ENCODE measurements at regions not wholly inside any gene's neighbourhood (a gene's known extent, or its start where the extent isn't known, plus 50 kb on each side); places are given as distances from the start of the nearest gene placed in this dataset.

DNA sequence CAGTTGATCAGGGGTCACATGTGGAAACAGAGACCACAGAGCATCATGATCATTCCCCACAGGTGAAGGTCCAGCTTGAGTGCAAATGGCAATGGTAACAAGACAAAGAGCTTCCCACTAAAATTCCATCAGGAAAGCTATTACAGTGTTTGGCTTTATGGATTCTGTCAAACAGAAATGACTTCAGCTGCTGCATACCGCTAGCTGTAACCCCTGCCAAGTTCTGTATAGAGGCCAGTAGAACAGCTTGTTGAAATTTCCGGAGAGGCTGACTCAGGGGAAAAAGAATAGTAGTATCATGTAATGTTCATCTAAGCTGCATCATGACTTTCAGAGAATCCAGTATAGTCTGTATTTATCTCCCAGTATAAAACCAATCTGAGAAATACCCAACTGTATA is 1704.7 kb downstream of the SLITRK5 start:
- intact Hi-C loops (cut with DNase I; ENCODE audit: low total_unique reads): no loop called here
- in situ Hi-C loops (cut with MboI; ENCODE audit: low pct_ligation_motif_present in 1 of 4, low pct_unique_long_range_greater_than_20kb in 1 of 4, low sequenced_read_pairs in 3 of 4): no loop called here
- no peak overlapping the region for H3K4me3 ChIP-seq
- H3K27me3 ChIP-seq: no peaks in the 10 kb centered on the region
- H3K4me1 ChIP-seq: peaks cover 0 to 4% (median 1%) of the 10 kb centered on the region in 4 donors
- H3K27ac ChIP-seq: no peak overlapping the region
- WGBS, 2 donors (ENCODE audit: low coverage in 1 of 2): 20 to 24% methylated on average over 1 to 2 of the region's 2 CpGs
- DNase-seq: no peak
- H3K36me3 ChIP-seq: no peaks in the 10 kb centered on the region
- no peaks in the 10 kb centered on the region for H3K9me3 ChIP-seq
- no peak for TF ChIP-seq POLR2AphosphoS5 (IDR thresholded peaks at IDR 0.05)
- TF ChIP-seq, protein P1, sequence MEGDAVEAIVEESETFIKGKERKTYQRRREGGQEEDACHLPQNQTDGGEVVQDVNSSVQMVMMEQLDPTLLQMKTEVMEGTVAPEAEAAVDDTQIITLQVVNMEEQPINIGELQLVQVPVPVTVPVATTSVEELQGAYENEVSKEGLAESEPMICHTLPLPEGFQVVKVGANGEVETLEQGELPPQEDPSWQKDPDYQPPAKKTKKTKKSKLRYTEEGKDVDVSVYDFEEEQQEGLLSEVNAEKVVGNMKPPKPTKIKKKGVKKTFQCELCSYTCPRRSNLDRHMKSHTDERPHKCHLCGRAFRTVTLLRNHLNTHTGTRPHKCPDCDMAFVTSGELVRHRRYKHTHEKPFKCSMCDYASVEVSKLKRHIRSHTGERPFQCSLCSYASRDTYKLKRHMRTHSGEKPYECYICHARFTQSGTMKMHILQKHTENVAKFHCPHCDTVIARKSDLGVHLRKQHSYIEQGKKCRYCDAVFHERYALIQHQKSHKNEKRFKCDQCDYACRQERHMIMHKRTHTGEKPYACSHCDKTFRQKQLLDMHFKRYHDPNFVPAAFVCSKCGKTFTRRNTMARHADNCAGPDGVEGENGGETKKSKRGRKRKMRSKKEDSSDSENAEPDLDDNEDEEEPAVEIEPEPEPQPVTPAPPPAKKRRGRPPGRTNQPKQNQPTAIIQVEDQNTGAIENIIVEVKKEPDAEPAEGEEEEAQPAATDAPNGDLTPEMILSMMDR (IDR thresholded peaks at IDR 0.05): no peak
- no peak for TF ChIP-seq EP300 (IDR thresholded peaks at IDR 0.05; ENCODE audit: low read depth)
- TF ChIP-seq POLR2A (IDR thresholded peaks at IDR 0.05): no peak

DNA sequence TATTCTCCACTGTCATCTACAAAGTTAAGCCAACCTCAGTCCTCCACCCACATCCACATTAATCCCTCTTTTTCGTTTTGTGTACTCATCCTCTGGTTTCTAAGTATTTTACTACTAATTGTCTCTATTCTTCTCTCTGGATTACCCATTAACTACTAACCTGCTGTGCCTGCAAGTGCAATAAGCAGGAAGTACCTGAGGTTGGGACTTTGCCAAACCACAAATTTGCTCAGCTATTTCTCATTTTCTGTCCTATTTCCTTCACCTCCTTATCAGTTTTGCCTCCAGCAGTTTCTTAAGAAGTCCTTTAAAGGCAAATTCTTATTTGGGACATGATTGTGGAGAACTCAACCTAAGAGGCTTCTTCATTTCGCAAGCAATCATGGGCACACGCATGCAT is 1708.9 kb downstream of the SLITRK5 start:
- H3K27me3 ChIP-seq: no peaks in the 10 kb centered on the region
- H3K4me3 ChIP-seq: no peak overlapping the region
- H3K4me1 ChIP-seq: peaks cover 0 to 4% (median 1%) of the 10 kb centered on the region in 4 donors
- in situ Hi-C loops (cut with MboI; ENCODE audit: low pct_ligation_motif_present in 1 of 4, low pct_unique_long_range_greater_than_20kb in 1 of 4, low sequenced_read_pairs in 3 of 4) (no loop called here), intact Hi-C loops (cut with DNase I; ENCODE audit: low total_unique reads) (no loop called here)
- peak; percentile 11 for DNase-seq
- TF ChIP-seq, protein P1 (IDR thresholded peaks at IDR 0.05): no peak
- TF ChIP-seq EP300 (IDR thresholded peaks at IDR 0.05; ENCODE audit: low read depth): no peak
- no peak for TF ChIP-seq POLR2A (IDR thresholded peaks at IDR 0.05)
- TF ChIP-seq POLR2AphosphoS5 (IDR thresholded peaks at IDR 0.05): no peak
- no peaks in the 10 kb centered on the region for H3K9me3 ChIP-seq
- no peaks in the 10 kb centered on the region for H3K36me3 ChIP-seq
- 49 to 51% methylated on average over 3 of the region's 3 CpGs for WGBS, 2 donors (ENCODE audit: low coverage in 1 of 2)
- H3K27ac ChIP-seq: peak overlapping the region in 1 of 4 donors; percentile 13

DNA sequence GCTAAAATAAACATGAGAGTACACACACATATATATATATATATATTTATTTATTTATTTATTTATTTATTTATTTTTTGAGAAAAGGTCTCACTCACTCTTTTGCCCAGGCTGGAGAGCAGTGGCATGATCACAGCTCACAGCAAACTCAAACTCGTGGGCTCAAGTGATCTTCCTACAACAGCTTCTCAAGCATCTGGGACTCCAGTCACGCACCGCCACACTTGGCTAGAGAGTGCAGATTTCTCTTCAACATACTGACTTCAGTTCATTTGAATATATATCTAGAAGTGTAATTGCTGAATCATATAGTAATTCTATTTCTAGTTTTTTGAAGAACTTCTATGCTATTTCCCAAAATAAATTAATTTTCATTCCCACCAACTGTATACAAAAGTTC is 1711.8 kb downstream of the SLITRK5 start:
- H3K4me3 ChIP-seq: no peak overlapping the region
- H3K36me3 ChIP-seq: no peaks in the 10 kb centered on the region
- H3K9me3 ChIP-seq: no peaks in the 10 kb centered on the region
- WGBS, 2 donors (ENCODE audit: low coverage in 1 of 2): 89 to 93% methylated on average over 3 of the region's 3 CpGs
- peaks cover 0 to 3% (median 0%) of the 10 kb centered on the region in 4 donors for H3K4me1 ChIP-seq
- no peak overlapping the region for H3K27ac ChIP-seq
- DNase-seq: no peak
- TF ChIP-seq POLR2AphosphoS5 (IDR thresholded peaks at IDR 0.05): no peak
- no peak for TF ChIP-seq POLR2A (IDR thresholded peaks at IDR 0.05)
- TF ChIP-seq, protein P1 (IDR thresholded peaks at IDR 0.05): no peak
- TF ChIP-seq EP300 (IDR thresholded peaks at IDR 0.05; ENCODE audit: low read depth): no peak
- no peaks in the 10 kb centered on the region for H3K27me3 ChIP-seq
- in situ Hi-C loops (cut with MboI; ENCODE audit: low pct_ligation_motif_present in 1 of 4, low pct_unique_long_range_greater_than_20kb in 1 of 4, low sequenced_read_pairs in 3 of 4): no loop called here
- intact Hi-C loops (cut with DNase I; ENCODE audit: low total_unique reads): no loop called here

DNA sequence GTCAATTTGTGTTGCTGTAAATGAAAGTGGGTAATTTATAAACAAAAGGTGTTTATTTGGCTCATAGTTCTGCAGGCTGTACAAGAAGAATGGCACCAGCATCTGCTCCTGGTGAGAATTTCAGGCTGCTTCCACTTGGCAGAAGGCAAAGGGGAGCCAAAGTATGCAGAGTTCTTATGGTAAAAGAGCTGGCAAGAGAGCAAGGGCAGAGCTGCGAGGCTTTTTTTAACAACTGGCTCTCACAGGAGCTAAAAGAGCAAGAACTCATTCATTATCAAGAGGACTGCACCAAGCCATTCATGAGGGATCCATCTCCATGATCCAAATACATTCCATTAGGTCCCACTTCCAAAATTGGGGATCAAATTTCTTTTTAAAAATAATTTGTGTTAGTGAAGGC is 1712.7 kb downstream of the SLITRK5 start:
- H3K9me3 ChIP-seq: no peaks in the 10 kb centered on the region
- peaks cover 0 to 3% (median 0%) of the 10 kb centered on the region in 4 donors for H3K4me1 ChIP-seq
- H3K27me3 ChIP-seq: no peaks in the 10 kb centered on the region
- intact Hi-C loops (cut with DNase I; ENCODE audit: low total_unique reads) (no loop called here), in situ Hi-C loops (cut with MboI; ENCODE audit: low pct_ligation_motif_present in 1 of 4, low pct_unique_long_range_greater_than_20kb in 1 of 4, low sequenced_read_pairs in 3 of 4) (no loop called here)
- H3K27ac ChIP-seq: no peak overlapping the region
- no peaks in the 10 kb centered on the region for H3K36me3 ChIP-seq
- WGBS, 2 donors (ENCODE audit: low coverage in 1 of 2): 75 to 76% methylated on average over 1 of the region's 1 CpG
- DNase-seq: no peak
- TF ChIP-seq POLR2A (IDR thresholded peaks at IDR 0.05) (no peak), POLR2AphosphoS5 (IDR thresholded peaks at IDR 0.05) (no peak), EP300 (IDR thresholded peaks at IDR 0.05; ENCODE audit: low read depth) (no peak)
- TF ChIP-seq, protein P1 (IDR thresholded peaks at IDR 0.05): no peak
- no peak overlapping the region for H3K4me3 ChIP-seq
